GM12878 (cell line): ENCODE measurements at regions not wholly inside any gene's neighbourhood (a gene's known extent, or its start where the extent isn't known, plus 50 kb on each side); places are given as distances from the start of the nearest gene placed in this dataset.

Experiments
- ATAC-seq: fragments of 200-7000 bp; cut with Tn5 transposase; 3 replicates; pipeline ENCODE4 v1.9.1; 2020; ENCODE audit warnings: mild to moderate bottlenecking, moderate library complexity
- BruUV-seq: library from RNA; stranded (reverse); fragments of 400-500 nt; replicated peaks from 2 replicates; lab custom pipeline; 2021; lab: Mats Ljungman, UMichigan
- CTCF ChIA-PET: fragments of 300-600 bp; sonication (Branson Sonifier 250); formaldehyde crosslinking; extraction: SDS; loops from one replicate; lab custom pipeline; 2021; ENCODE audit warnings: inconsistent platforms; lab: Yijun Ruan, JAX
- POLR2A ChIA-PET: fragments of 350-600 bp; formaldehyde crosslinking; extraction: SDS; loops from one replicate; lab custom pipeline; 2021; ENCODE audit warnings: inconsistent platforms; lab: Charles Lee
- RAD21 ChIA-PET: fragments of 300-600 bp; sonication (Branson Sonifier 250); formaldehyde crosslinking; loops from one replicate; lab custom pipeline; 2023; ENCODE audit warnings: antibody characterized with exemption; ENCODE audit not compliant: unreplicated experiment; lab: Charles Lee
- SMC1A ChIA-PET: fragments of 300-600 bp; sonication (Branson Sonifier 250); formaldehyde crosslinking; loops from one replicate; lab custom pipeline; 2023; ENCODE audit not compliant: unreplicated experiment, uncharacterized antibody; lab: Charles Lee
- DNase-seq: peaks from one replicate; pipeline ENCODE4 v3.0.0-alpha.2; 2011; ENCODE audit warnings: low read depth, low spot score
- FAIRE-seq: peaks from 3 replicates; lab custom pipeline; 2011; peaks lifted over from hg19 to GRCh38; lab: Jason Lieb, UNC
- H2AFZ ChIP-seq: 2 replicates; pipeline ENCODE4 v1.6.0; 2011; ENCODE audit warnings: low read depth, low read length, control low read depth; ENCODE audit not compliant: control insufficient read depth
- H3K27ac ChIP-seq: 2 replicates; pipeline ENCODE4 v1.5.1; 2011; ENCODE audit warnings: control low read depth; ENCODE audit not compliant: control insufficient read depth, insufficient read depth
- H3K27me3 ChIP-seq, 2 experiments: replicated peaks in 1 of 2; 2 replicates each; pipeline versions ENCODE4 v1.6.0 to v1.6.1; 2011; ENCODE audit warnings: low read length in 1 of 2; ENCODE audit not compliant: control insufficient read depth in 2 of 2, insufficient read depth in 2 of 2
- H3K36me3 ChIP-seq, 2 experiments: 2 replicates each; pipeline ENCODE4 v1.5.1; 2011; ENCODE audit warnings: low read length in 1 of 2; ENCODE audit not compliant: control insufficient read depth in 2 of 2, insufficient read depth in 2 of 2
- H3K4me1 ChIP-seq: 2 replicates; pipeline ENCODE4 v1.6.1; 2011; ENCODE audit warnings: mild to moderate bottlenecking, low read length, moderate library complexity, mixed read lengths; ENCODE audit not compliant: control insufficient read depth, insufficient read depth
- H3K4me2 ChIP-seq: 2 replicates; pipeline ENCODE4 v1.6.0; 2011; ENCODE audit warnings: control low read depth; ENCODE audit not compliant: control insufficient read depth, insufficient read depth
- H3K4me3 ChIP-seq: fragments of 200-600 bp; sonication (generic); 2 replicates; pipeline ENCODE4 v1.5.1; 2016
- H3K79me2 ChIP-seq: 2 replicates; pipeline ENCODE4 v1.6.0; 2011; ENCODE audit warnings: low read length; ENCODE audit not compliant: control insufficient read depth, insufficient read depth
- H3K9ac ChIP-seq: 2 replicates; pipeline ENCODE4 v1.8.0; 2011; ENCODE audit warnings: low read length, control low read depth, mixed read lengths; ENCODE audit not compliant: control insufficient read depth, insufficient read depth
- H3K9me3 ChIP-seq: replicated peaks from 3 replicates; pipeline ENCODE4 v1.5.1; 2011; ENCODE audit warnings: mild to moderate bottlenecking, low read length; ENCODE audit not compliant: control insufficient read depth, insufficient read depth
- H4K20me1 ChIP-seq: 2 replicates; pipeline ENCODE4 v1.6.0; 2011; ENCODE audit not compliant: control insufficient read depth, insufficient read depth
- EZH2 ChIP-seq: IDR thresholded peaks from 2 replicates; pipeline ENCODE4 v1.6.1; 2012; ENCODE audit warnings: low read depth, mild to moderate bottlenecking, control low read depth, inconsistent platforms, low read length, borderline replicate concordance; ENCODE audit not compliant: control insufficient read depth
- MXI1 ChIP-seq: fragments of 150-350 bp; IDR thresholded peaks from 2 replicates; pipeline ENCODE4 v1.6.1; 2011; ENCODE audit warnings: low read depth, mild to moderate bottlenecking, inconsistent platforms, low read length, improper control_type of control experiment
- PKNOX1 ChIP-seq: fragments of 450-650 bp; IDR thresholded peaks from 2 replicates; pipeline ENCODE4 v1.6.1; 2016; ENCODE audit warnings: mild to moderate bottlenecking
- SPI1 ChIP-seq: IDR thresholded peaks from 2 replicates; pipeline ENCODE4 v1.6.1; 2011; ENCODE audit warnings: low read depth, mild to moderate bottlenecking, low read length, moderate library complexity, borderline replicate concordance; ENCODE audit not compliant: insufficient read depth
- SUZ12 ChIP-seq: fragments of 200-600 bp; sonication (generic); IDR thresholded peaks from one replicate; pipeline ENCODE4 v1.6.1; 2018; ENCODE audit warnings: antibody characterized with exemption, mild to moderate bottlenecking; ENCODE audit not compliant: unreplicated experiment
- ZNF24 ChIP-seq: fragments of 450-650 bp; IDR thresholded peaks from 2 replicates; pipeline ENCODE4 v1.6.1; 2017; ENCODE audit warnings: antibody characterized with exemption, mild to moderate bottlenecking
- WGBS: methylation state at CpG from one replicate; pipeline ENCODE4 v1.1.6; 2016; ENCODE audit warnings: low lambda C conversion rate; ENCODE audit not compliant: insufficient replicate concordance, insufficient coverage; ENCODE audit errors: missing lambda C conversion rate; 5-methylcytosine and 5-hydroxymethylcytosine counted together
- in situ Hi-C: fragments of 300-500 bp; cut with MboI; formaldehyde crosslinking; loops from 9 replicates; pipeline ENCODE4 v1.14.3; 2018; ENCODE audit warnings: mixed read lengths
- intact Hi-C: fragments of 100-400 bp; cut with micrococcal nuclease; formaldehyde crosslinking; loops from one replicate; pipeline ENCODE4 v1.14.2; 2022; ENCODE audit not compliant: unreplicated experiment

- TF ChIP-seq PKNOX1 (no peak), MXI1 (no peak), ZNF24 (no peak)
- TF ChIP-seq, all 136 proteins: peak for 0
Observed at GRCh38 chr3:95408464-95408862, 1345.6 kb downstream of the NSUN3 start (continued).

- WGBS = 41% methylated on average over 6 of the region's 6 CpGs
- Histone ChIP-seq H3K9ac (no peak overlapping the region), H3K27me3 (no peaks in the 10 kb centered on the region), H3K4me1 (no peaks in the 10 kb centered on the region), H3K36me3 (no peaks in the 10 kb centered on the region), H3K9me3 (no peaks in the 10 kb centered on the region), H2AFZ (no peak overlapping the region), H3K4me3 (no peak overlapping the region), H3K27ac (no peak overlapping the region), H4K20me1 (no peaks in the 10 kb centered on the region), H3K79me2 (no peaks in the 10 kb centered on the region), H3K4me2 (no peak overlapping the region)
- FAIRE-seq = no peak
- DNase-seq = no peak
- no peak for TF ChIP-seq EZH2
- intact Hi-C loops = no loop called here
- ATAC-seq = no peak
- POLR2A ChIA-PET = no interaction called here
- RAD21 ChIA-PET = no interaction called here
- CTCF ChIA-PET = no interaction called here
- in situ Hi-C loops = no loop called here
- SMC1A ChIA-PET = interaction anchor here (0.8 kb wide), 1 partner anchor 24 kb away, joined by 3 read pairs; no protein-coding TSS in a partner anchor
- BruUV-seq = no TSS peak
Observed at GRCh38 chr3:95418251-95418650, 1355.4 kb downstream of the NSUN3 start.

- no TSS peak for BruUV-seq
Observed at GRCh38 chr3:95424279-95424678, 1361.4 kb downstream of the NSUN3 start.

More at GRCh38 chr3:95424279-95424678, 1361.4 kb downstream of the NSUN3 start:
- Histone ChIP-seq H3K27ac (no peak overlapping the region), H3K4me1 (no peaks in the 10 kb centered on the region)
- FAIRE-seq = no peak
- TF ChIP-seq SPI1 (peak; percentile 66; the same call in 1 of the 2 replicates), SUZ12 (no peak), PKNOX1 (peak; percentile 34; the same call in 1 of the 2 replicates)
- TF ChIP-seq, all 136 proteins: peak for 2
- Histone ChIP-seq H3K9me3 (no peaks in the 10 kb centered on the region), H3K9ac (no peak overlapping the region), H4K20me1 (no peaks in the 10 kb centered on the region), H3K27me3 (no peaks in the 10 kb centered on the region), H3K79me2 (no peaks in the 10 kb centered on the region), H3K4me2 (no peak overlapping the region), H3K36me3 (no peaks in the 10 kb centered on the region), H3K4me3 (no peak overlapping the region), H2AFZ (no peak overlapping the region)
- CTCF ChIA-PET = no interaction called here
- SMC1A ChIA-PET = no interaction called here
- intact Hi-C loops (no loop called here), in situ Hi-C loops (no loop called here)
- WGBS = 22% methylated on average over 5 of the region's 5 CpGs
- RAD21 ChIA-PET = no interaction called here
- ATAC-seq (no peak), DNase-seq (no peak)
- POLR2A ChIA-PET = no interaction called here
